Loucy (cell line): ENCODE measurements at regions not wholly inside any gene's neighbourhood (a gene's known extent, or its start where the extent isn't known, plus 50 kb on each side); places are given as distances from the start of the nearest gene placed in this dataset.

ENCODE experiments used
- H2AFZ ChIP-seq: fragments of 200-600 bp; sonication (generic); 2 replicates; pipeline ENCODE4 v1.6.0; 2016; ENCODE audit warnings: antibody characterized with exemption, mild to moderate bottlenecking, low read length, moderate library complexity
- H3F3A ChIP-seq: fragments of 200-600 bp; 2 replicates; pipeline ENCODE4 v1.6.0; 2016; ENCODE audit warnings: antibody characterized with exemption, low read depth, mild to moderate bottlenecking
- H3K27me3 ChIP-seq: fragments of 200-600 bp; sonication (generic); 2 replicates; pipeline ENCODE4 v1.6.1; 2014; ENCODE audit warnings: low read length, mild to moderate bottlenecking; ENCODE audit not compliant: insufficient read depth, poor library complexity, severe bottlenecking
- H3K36me3 ChIP-seq: fragments of 200-600 bp; sonication (generic); 2 replicates; pipeline ENCODE4 v1.6.1; 2016; ENCODE audit warnings: low read length; ENCODE audit not compliant: insufficient read depth
- H3K4me1 ChIP-seq: fragments of 200-600 bp; sonication (generic); 2 replicates; pipeline ENCODE4 v1.5.1; 2014; ENCODE audit warnings: low read length, mild to moderate bottlenecking; ENCODE audit not compliant: insufficient read depth, poor library complexity, severe bottlenecking
- H3K4me2 ChIP-seq: fragments of 200-600 bp; sonication (generic); 2 replicates; pipeline ENCODE4 v1.6.0; 2014; ENCODE audit warnings: antibody characterized with exemption, low read length, low read depth, mild to moderate bottlenecking; ENCODE audit not compliant: poor library complexity, severe bottlenecking
- H3K4me3 ChIP-seq: fragments of 200-600 bp; sonication (generic); 2 replicates; pipeline ENCODE4 v1.5.1; 2014; ENCODE audit warnings: low read length, mild to moderate bottlenecking, mixed read lengths; ENCODE audit not compliant: poor library complexity, severe bottlenecking
- H3K79me2 ChIP-seq: fragments of 200-600 bp; sonication (generic); 2 replicates; pipeline ENCODE4 v1.6.1; 2014; ENCODE audit warnings: low read length; ENCODE audit not compliant: insufficient read depth
- H3K9ac ChIP-seq: fragments of 200-600 bp; sonication (generic); 2 replicates; pipeline ENCODE4 v1.6.0; 2014; ENCODE audit warnings: mild to moderate bottlenecking, low read depth, low read length, moderate library complexity; ENCODE audit not compliant: poor library complexity, severe bottlenecking
- H3K9me2 ChIP-seq: fragments of 200-600 bp; sonication (generic); replicated peaks from 2 replicates; pipeline ENCODE4 v1.6.1; 2016; ENCODE audit warnings: low read depth, low read length, mixed read lengths
- H3K9me3 ChIP-seq: fragments of 200-600 bp; sonication (generic); 2 replicates; pipeline ENCODE4 v1.6.1; 2014; ENCODE audit warnings: mild to moderate bottlenecking, antibody characterized with exemption, low read length, low read depth; ENCODE audit not compliant: insufficient read depth
- H4K20me1 ChIP-seq: fragments of 200-600 bp; sonication (generic); 2 replicates; pipeline ENCODE4 v1.6.0; 2014; ENCODE audit warnings: antibody characterized with exemption, low read length, mild to moderate bottlenecking; ENCODE audit not compliant: insufficient read depth, poor library complexity, severe bottlenecking
- CTCF ChIP-seq: fragments of 200-600 bp; sonication (generic); conservative IDR thresholded peaks from 2 replicates; pipeline ENCODE4 v1.5.1; 2014; ENCODE audit warnings: mild to moderate bottlenecking, antibody characterized with exemption, low read length
- EZH2phosphoT487 ChIP-seq: fragments of 200-600 bp; IDR thresholded peaks from 2 replicates; pipeline ENCODE4 v1.6.1; 2018; ENCODE audit warnings: antibody characterized with exemption, mild to moderate bottlenecking, moderate library complexity, borderline replicate concordance

GRCh38 chr6:41427642-41428335, 92.4 kb downstream of the NCR2 start:
- Histone ChIP-seq H3F3A (no peaks in the 10 kb centered on the region), H3K4me3 (no peak overlapping the region), H4K20me1 (no peaks in the 10 kb centered on the region), H3K4me2 (no peak overlapping the region), H3K9me2 (no peaks in the 10 kb centered on the region), H2AFZ (no peak overlapping the region), H3K27me3 (no peaks in the 10 kb centered on the region), H3K9me3 (no peaks in the 10 kb centered on the region), H3K9ac (no peak overlapping the region), H3K36me3 (no peaks in the 10 kb centered on the region), H3K4me1 (peaks cover 46% of the 10 kb centered on the region), H3K79me2 (no peaks in the 10 kb centered on the region)
- TF ChIP-seq EZH2phosphoT487: no peak
- TF ChIP-seq CTCF: no peak

DNA sequence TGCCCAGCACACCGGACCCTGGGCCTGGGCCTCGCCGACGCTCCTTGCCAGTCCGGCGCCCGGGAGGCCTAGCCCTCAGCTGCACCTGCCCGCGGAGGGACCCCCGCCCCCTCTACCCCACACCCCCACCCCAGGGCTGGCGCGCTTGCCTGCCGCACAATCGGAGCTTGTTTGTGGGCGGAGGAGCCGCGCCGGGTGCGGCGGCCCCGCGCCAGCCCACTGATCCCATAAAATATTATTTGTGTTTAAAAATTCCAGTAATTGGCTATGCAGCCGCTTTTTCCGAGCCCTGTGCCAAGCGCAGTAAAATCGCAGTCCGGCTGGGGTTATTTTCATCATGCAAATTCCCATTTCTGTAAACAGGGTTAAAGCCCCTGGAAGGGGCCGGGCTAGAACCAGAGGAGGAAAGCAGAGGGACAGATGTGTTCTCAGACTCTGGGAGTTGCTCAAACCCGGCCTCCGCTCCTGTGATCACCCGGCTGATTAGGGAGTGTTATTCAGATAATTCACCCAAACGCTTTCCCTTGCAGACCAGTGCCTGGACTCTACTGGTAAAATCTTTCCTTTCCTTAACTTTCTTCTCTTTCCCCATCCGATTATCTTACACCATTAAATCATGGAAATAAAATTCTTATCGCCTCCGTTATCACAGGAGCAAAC, 93.1 kb downstream of the NCR2 start:
- TF ChIP-seq EZH2phosphoT487: no peak
- TF ChIP-seq CTCF: no peak
- Histone ChIP-seq H4K20me1 (no peaks in the 10 kb centered on the region), H3K9me3 (no peaks in the 10 kb centered on the region), H3K9me2 (no peaks in the 10 kb centered on the region), H3K79me2 (no peaks in the 10 kb centered on the region), H2AFZ (no peak overlapping the region), H3K4me1 (peaks cover 43% of the 10 kb centered on the region), H3K9ac (no peak overlapping the region), H3F3A (no peaks in the 10 kb centered on the region), H3K36me3 (no peaks in the 10 kb centered on the region), H3K27me3 (no peaks in the 10 kb centered on the region), H3K4me3 (no peak overlapping the region), H3K4me2 (no peak overlapping the region)

- no peak overlapping the region for H2AFZ ChIP-seq
- no peak overlapping the region for H3K4me3 ChIP-seq
- H3K79me2 ChIP-seq: no peaks in the 10 kb centered on the region
- no peaks in the 10 kb centered on the region for H3K27me3 ChIP-seq
- H3K9me3 ChIP-seq: no peaks in the 10 kb centered on the region
- H3K9me2 ChIP-seq: no peaks in the 10 kb centered on the region
- no peak for TF ChIP-seq EZH2phosphoT487
- no peak for TF ChIP-seq CTCF
- H3F3A ChIP-seq: no peaks in the 10 kb centered on the region
- no peak overlapping the region for H3K4me2 ChIP-seq
- no peaks in the 10 kb centered on the region for H3K36me3 ChIP-seq
- no peaks in the 10 kb centered on the region for H4K20me1 ChIP-seq
- H3K9ac ChIP-seq: no peak overlapping the region
- H3K4me1 ChIP-seq: peaks cover 37% of the 10 kb centered on the region
These were observed 93.6 kb downstream of the NCR2 start for GRCh38 chr6:41428996-41429421.
